Gastroesophageal sphincter (tissue), 4 donors: ENCODE measurements at regions not wholly inside any gene's neighbourhood (a gene's known extent, or its start where the extent isn't known, plus 50 kb on each side); places are given as distances from the start of the nearest gene placed in this dataset.

Experiments
- ATAC-seq: fragments of 150-250 bp; one replicate; pipeline ENCODE4 v1.9.1; 2016; ENCODE audit warnings: mild to moderate bottlenecking, moderate library complexity
- H3K27ac ChIP-seq, 4 donors: fragments of 200-600 bp; sonication (generic) in 3 of 4; 1 replicate in 3 of 4; 2 replicates in 1 of 4; pipeline ENCODE4 v1.5.1; 2016 to 2019
- H3K27me3 ChIP-seq: fragments of 200-600 bp; sonication (generic); one replicate; pipeline ENCODE4 v1.5.1; 2019
- H3K36me3 ChIP-seq, 2 donors: fragments of 200-600 bp; sonication (generic); one replicate each; pipeline ENCODE4 v1.5.1; 2019; ENCODE audit warnings: control low read depth in 1 of 2
- H3K4me1 ChIP-seq, 3 donors: fragments of 200-600 bp; sonication (generic); 1 replicate in 2 of 3; 2 replicates in 1 of 3; pipeline ENCODE4 v1.5.1; 2016 to 2019; ENCODE audit warnings: control low read depth in 2 of 3
- H3K4me3 ChIP-seq, 2 donors: fragments of 200-600 bp; sonication (generic); one replicate each; pipeline ENCODE4 v1.5.1; 2019; ENCODE audit warnings: mild to moderate bottlenecking in 1 of 2, moderate library complexity in 1 of 2
- H3K9me3 ChIP-seq, 3 donors: fragments of 200-600 bp; sonication (generic); one replicate each; pipeline ENCODE4 v1.5.1; 2017 to 2019; ENCODE audit warnings: control low read depth in 2 of 3
- EP300 ChIP-seq: sonication (generic); formaldehyde crosslinking; IDR thresholded peaks from one replicate; pipeline ENCODE4 v1.6.1; 2017; ENCODE audit warnings: antibody characterized with exemption, mild to moderate bottlenecking
- POLR2A ChIP-seq, 2 donors: fragments of 450-650 bp; IDR thresholded peaks; one replicate each; pipeline ENCODE4 v1.6.1; 2017; ENCODE audit warnings: antibody characterized with exemption in 2 of 2, mild to moderate bottlenecking in 2 of 2, moderate library complexity in 1 of 2
- POLR2AphosphoS5 ChIP-seq: sonication (generic); formaldehyde crosslinking; IDR thresholded peaks from one replicate; pipeline ENCODE4 v1.6.1; 2017; ENCODE audit warnings: antibody characterized with exemption
- WGBS, 2 donors: methylation state at CpG; one replicate each; pipeline ENCODE4 v1.1.5; 2018; ENCODE audit warnings: low coverage in 1 of 2; 5-methylcytosine and 5-hydroxymethylcytosine counted together
- TF ChIP-seq, protein P1 (sequence below), 4 experiments: fragments of 200-600 bp in 2 of 4; fragments of 450-650 bp in 2 of 4; sonication (generic) in 1 of 4; IDR thresholded peaks; one replicate each; pipeline ENCODE4 v1.5.1; 2017 to 2019; ENCODE audit warnings: antibody characterized with exemption in 4 of 4, mild to moderate bottlenecking in 2 of 4, moderate library complexity in 2 of 4

DNA sequence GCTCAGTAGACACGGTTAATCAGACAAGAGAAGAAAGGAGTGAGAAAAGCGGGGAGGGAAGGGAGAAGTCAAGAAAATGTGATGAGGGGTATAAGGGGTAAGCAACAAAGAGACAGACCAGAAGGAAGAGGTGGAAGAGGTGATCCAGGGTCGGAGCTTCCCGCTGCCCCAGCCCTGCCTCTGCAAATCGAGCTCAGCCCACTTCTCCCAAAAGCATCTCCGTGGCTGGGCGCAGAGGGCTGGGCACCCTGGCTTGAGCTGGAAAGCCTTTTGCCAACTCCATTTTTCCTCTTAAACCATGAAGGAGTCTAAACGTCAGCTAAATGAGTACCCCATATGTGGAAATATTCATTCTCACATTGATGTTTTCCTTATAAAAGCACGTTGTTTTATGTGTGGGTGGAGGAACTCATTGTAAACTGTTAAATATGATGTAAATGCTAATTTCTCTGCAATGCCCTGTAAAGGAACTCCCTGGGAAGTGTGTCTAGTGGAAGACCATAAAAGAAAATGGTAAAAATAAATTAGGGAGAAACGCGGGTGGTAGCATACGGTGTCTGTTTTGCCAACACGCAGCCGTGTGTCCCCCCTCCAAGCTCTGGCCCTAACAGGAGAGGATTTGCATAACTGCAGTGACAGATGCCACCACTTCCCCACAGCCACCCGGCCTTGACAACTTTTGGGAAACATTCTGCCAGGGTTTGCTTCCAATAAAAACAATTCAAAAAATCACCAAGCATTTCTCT, 55.2 kb upstream of the MAFB start:
- TF ChIP-seq POLR2AphosphoS5 (no peak), POLR2A (IDR thresholded peaks at IDR 0.05) (no peak), EP300 (no peak)
- TF ChIP-seq, protein P1, sequence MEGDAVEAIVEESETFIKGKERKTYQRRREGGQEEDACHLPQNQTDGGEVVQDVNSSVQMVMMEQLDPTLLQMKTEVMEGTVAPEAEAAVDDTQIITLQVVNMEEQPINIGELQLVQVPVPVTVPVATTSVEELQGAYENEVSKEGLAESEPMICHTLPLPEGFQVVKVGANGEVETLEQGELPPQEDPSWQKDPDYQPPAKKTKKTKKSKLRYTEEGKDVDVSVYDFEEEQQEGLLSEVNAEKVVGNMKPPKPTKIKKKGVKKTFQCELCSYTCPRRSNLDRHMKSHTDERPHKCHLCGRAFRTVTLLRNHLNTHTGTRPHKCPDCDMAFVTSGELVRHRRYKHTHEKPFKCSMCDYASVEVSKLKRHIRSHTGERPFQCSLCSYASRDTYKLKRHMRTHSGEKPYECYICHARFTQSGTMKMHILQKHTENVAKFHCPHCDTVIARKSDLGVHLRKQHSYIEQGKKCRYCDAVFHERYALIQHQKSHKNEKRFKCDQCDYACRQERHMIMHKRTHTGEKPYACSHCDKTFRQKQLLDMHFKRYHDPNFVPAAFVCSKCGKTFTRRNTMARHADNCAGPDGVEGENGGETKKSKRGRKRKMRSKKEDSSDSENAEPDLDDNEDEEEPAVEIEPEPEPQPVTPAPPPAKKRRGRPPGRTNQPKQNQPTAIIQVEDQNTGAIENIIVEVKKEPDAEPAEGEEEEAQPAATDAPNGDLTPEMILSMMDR (IDR thresholded peaks at IDR 0.05), result no peak
- Histone ChIP-seq H3K27ac (no peak overlapping the region), H3K9me3 (no peaks in the 10 kb centered on the region), H3K27me3 (peaks cover 47% of the 10 kb centered on the region), H3K36me3 (no peaks in the 10 kb centered on the region), H3K4me3 (no peak overlapping the region), H3K4me1 (no peaks in the 10 kb centered on the region)
- no peak for ATAC-seq
- 69 to 74% methylated on average over 11 to 14 of the region's 15 CpGs for WGBS, 2 donors

DNA sequence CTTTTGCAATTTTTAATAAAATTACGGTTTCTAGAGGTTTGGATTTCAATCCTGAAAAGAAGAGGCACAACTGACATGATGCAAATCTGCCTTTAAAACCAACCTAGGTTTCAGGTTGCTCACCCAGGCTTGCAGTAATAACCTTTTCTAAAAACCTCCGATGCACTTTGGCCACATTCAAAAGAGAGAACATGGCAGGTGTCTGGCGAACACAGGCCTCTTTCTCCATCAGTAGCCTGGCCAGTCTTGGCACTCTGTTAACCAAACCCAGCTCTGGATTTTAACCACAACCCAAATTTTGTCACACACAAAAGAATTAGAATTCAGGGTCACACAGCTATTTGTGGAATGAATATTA, 55.8 kb upstream of the MAFB start:
- no peaks in the 10 kb centered on the region for H3K9me3 ChIP-seq
- ATAC-seq, result no peak
- H3K27me3 ChIP-seq, result peaks cover 44% of the 10 kb centered on the region
- H3K27ac ChIP-seq, result no peak overlapping the region
- H3K36me3 ChIP-seq, result no peaks in the 10 kb centered on the region
- H3K4me1 ChIP-seq, result no peaks in the 10 kb centered on the region
- no peak overlapping the region for H3K4me3 ChIP-seq
- WGBS, 2 donors, result 69 to 83% methylated on average over 2 to 3 of the region's 3 CpGs
- TF ChIP-seq, protein P1 (IDR thresholded peaks at IDR 0.05), result no peak
- no peak for TF ChIP-seq POLR2AphosphoS5

DNA sequence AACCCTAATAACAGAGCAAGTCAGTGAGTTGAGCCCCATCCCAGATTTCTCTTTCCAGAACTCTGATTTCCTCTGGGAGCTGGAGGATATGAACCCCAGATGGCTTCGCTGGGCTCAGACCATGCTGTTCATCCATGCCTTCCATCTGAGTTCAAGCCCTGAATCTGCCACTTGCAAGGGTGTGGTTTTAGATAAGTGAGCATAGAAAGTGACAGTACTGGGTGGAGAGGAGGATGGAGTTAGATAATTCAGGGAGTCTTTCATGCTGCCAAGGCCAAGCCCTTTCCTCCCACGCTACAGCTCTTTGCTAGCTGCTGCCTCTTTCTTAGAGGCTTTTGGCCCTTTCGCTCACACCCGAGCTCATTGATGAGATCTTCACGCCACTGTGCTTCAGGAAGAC, 57.2 kb upstream of the MAFB start:
- Histone ChIP-seq H3K27ac (no peak overlapping the region), H3K4me1 (no peaks in the 10 kb centered on the region), H3K4me3 (no peak overlapping the region), H3K27me3 (peaks cover 32% of the 10 kb centered on the region), H3K36me3 (no peaks in the 10 kb centered on the region), H3K9me3 (no peaks in the 10 kb centered on the region)
- ATAC-seq, result no peak
- WGBS, 2 donors, result 89% methylated on average over 5 of the region's 5 CpGs; no CpG with 5 or more reads in 1 of the 2 donors
- TF ChIP-seq POLR2A (IDR thresholded peaks at IDR 0.05) (no peak), POLR2AphosphoS5 (no peak), EP300 (no peak)
- TF ChIP-seq, protein P1 (IDR thresholded peaks at IDR 0.05), result no peak

DNA sequence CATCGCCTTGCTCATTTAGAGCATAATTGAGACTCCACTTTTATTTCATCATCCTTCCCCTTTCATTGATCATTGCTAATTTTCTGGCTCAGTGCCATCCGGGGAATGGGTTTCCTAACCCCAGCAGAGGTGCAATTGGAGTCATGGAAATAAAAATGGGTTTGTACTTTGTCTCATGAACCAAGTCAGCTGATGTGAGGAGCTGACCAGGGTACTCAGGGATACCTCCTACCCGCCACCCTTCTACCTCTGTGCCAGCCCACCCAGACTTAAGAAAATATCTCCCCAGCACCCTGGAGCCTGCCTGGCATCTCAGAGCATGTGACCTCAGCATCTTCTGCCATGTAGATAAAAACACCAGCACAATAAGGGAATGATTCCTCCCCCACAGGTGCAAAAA, 59.1 kb upstream of the MAFB start:
- Histone ChIP-seq H3K4me3 (no peak overlapping the region), H3K27me3 (peaks cover 17% of the 10 kb centered on the region), H3K9me3 (no peaks in the 10 kb centered on the region), H3K4me1 (no peaks in the 10 kb centered on the region), H3K36me3 (no peaks in the 10 kb centered on the region), H3K27ac (no peak overlapping the region)
- 82% methylated on average over 3 of the region's 3 CpGs; no CpG with 5 or more reads in 1 of the 2 donors for WGBS, 2 donors
- ATAC-seq, result no peak
- TF ChIP-seq POLR2A (IDR thresholded peaks at IDR 0.05), result no peak
- TF ChIP-seq, protein P1 (IDR thresholded peaks at IDR 0.05), result no peak
- TF ChIP-seq EP300, result no peak
- TF ChIP-seq POLR2AphosphoS5, result no peak

- peaks cover 6% of the 10 kb centered on the region for H3K27me3 ChIP-seq
- peaks cover 0 to 7% (median 4%) of the 10 kb centered on the region in 3 donors for H3K4me1 ChIP-seq
- no peak for ATAC-seq
- H3K9me3 ChIP-seq, result no peaks in the 10 kb centered on the region
- 56 to 64% methylated on average over 1 to 2 of the region's 2 CpGs for WGBS, 2 donors
- H3K27ac ChIP-seq, result peak overlapping the region in 1 of 4 donors; percentile 3
- no peak for TF ChIP-seq POLR2A (IDR thresholded peaks at IDR 0.05)
- no peak for TF ChIP-seq EP300
- TF ChIP-seq POLR2AphosphoS5, result no peak
- TF ChIP-seq, protein P1 (IDR thresholded peaks at IDR 0.05), result no peak
- H3K4me3 ChIP-seq, result no peak overlapping the region
- no peaks in the 10 kb centered on the region for H3K36me3 ChIP-seq
Measured at GRCh38 chr20:40749985-40750506, 61.0 kb upstream of the MAFB start.
